ENCODE measurements at regions not wholly inside any gene's neighbourhood (a gene's known extent, or its start where the extent isn't known, plus 50 kb on each side); places are given as distances from the start of the nearest gene placed in this dataset.
A peak's percentile ranks its signal among the peaks of the same experiment; 100 is the strongest.

DNA sequence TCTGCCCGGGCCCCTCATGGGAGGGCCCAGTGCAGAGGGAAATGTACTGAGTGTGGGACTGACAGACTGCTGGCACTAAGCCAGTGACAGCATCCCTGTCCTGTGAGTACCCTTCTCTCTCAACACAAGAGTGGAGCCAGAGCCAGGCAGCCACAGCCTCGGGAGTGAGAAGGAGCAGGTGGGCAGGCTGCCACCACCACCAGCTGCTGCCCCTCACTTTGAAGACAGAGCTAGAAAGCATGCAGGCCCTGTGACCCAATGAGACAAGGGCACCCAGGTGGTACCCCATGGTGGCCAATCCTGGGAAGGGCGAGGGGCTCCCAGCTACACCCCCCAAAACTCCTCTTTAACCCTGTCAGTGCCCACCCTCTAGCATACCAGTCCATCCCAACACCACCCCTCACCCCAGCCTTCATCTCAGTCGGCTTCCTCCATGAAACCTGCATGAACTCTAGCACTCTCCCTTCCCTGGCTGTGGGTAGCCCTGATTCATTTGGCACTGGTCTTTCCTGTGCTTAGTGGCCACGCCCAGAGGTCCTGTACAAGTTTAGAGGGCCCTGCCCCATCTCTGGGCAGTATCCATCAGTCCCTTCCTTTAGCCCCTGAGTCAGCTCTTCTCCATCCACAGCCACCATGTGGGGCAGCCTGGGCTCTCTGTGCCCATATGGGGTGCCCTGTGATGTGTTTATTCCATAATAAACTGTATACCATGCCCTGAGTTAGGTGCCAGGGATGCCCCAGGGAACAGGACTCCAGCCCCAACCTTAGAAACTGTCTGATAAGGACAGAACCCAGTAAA is 207.0 kb upstream of the ZMIZ1 start:
- peak in 1 of 2 experiments; percentile 26 for DNase-seq
- no peaks in the 10 kb centered on the region for H3K9me2 ChIP-seq (ENCODE audit: insufficient read depth)
- H3K27me3 ChIP-seq (ENCODE audit: insufficient read depth, low read depth): no peaks in the 10 kb centered on the region
- ChIA-PET CTCF (no interaction called here), POLR2A (ENCODE audit: unreplicated experiment) (no interaction called here)
- no peaks in the 10 kb centered on the region for H3F3A ChIP-seq (ENCODE audit: insufficient read depth, low read depth)
- H3K4me2 ChIP-seq: 0 out of 2 replicates have a peak overlapping the region, but pooled peaks have one; percentile 14
- H2AFZ ChIP-seq: no peak overlapping the region
- intact Hi-C loops (cut with micrococcal nuclease; ENCODE audit: unreplicated experiment): loop anchor here (10.0 kb wide), 1 partner anchor 203 kb away; the partner anchor contains the start of gene ZMIZ1
- H3K4me3 ChIP-seq: no peak overlapping the region
- H3K27ac ChIP-seq: no peak overlapping the region
- H3K79me2 ChIP-seq (ENCODE audit: low read depth): no peaks in the 10 kb centered on the region
- no peaks in the 10 kb centered on the region for H3K36me3 ChIP-seq (ENCODE audit: low read depth)
- BruUV-seq (replicated peaks): no TSS peak
- H3K4me1 ChIP-seq (replicated peaks; ENCODE audit: insufficient read depth): peaks cover 11% of the 10 kb centered on the region
- no peaks in the 10 kb centered on the region for H3K9me3 ChIP-seq (ENCODE audit: insufficient read depth, low read depth)
- H4K20me1 ChIP-seq (ENCODE audit: insufficient read depth): no peaks in the 10 kb centered on the region
- TF ChIP-seq EZH2 (IDR thresholded peaks at IDR 0.05; ENCODE audit: low read depth): no peak
- TF ChIP-seq CTCF (conservative IDR thresholded peaks at IDR 0.05): no peak

DNA sequence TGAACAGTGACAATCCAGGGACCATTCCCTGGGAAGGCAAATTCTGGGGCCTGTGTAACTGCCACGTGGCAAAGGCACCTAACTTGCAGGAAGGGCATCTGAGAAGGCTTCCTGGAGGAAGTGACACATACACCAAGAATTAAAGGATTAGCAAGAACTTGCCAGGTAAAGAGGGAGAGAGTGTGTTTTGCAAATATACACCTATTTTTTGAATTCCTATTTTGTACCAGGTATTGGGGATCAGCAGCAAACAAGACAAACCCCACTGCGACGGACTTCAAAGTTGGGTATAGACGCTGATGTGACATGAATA is 206.5 kb upstream of the ZMIZ1 start:
- intact Hi-C loops (cut with micrococcal nuclease; ENCODE audit: unreplicated experiment): loop anchor here (10.0 kb wide), 1 partner anchor 203 kb away; the partner anchor contains the start of gene ZMIZ1
- peaks cover 11% of the 10 kb centered on the region for H3K4me1 ChIP-seq (replicated peaks; ENCODE audit: insufficient read depth)
- H3K9me3 ChIP-seq (ENCODE audit: insufficient read depth, low read depth): no peaks in the 10 kb centered on the region
- BruUV-seq (replicated peaks): no TSS peak
- no peaks in the 10 kb centered on the region for H3K9me2 ChIP-seq (ENCODE audit: insufficient read depth)
- no peak overlapping the region for H2AFZ ChIP-seq
- H3K79me2 ChIP-seq (ENCODE audit: low read depth): no peaks in the 10 kb centered on the region
- DNase-seq: peak in 1 of 2 experiments; percentile 52
- ChIA-PET CTCF (no interaction called here), POLR2A (ENCODE audit: unreplicated experiment) (no interaction called here)
- no peaks in the 10 kb centered on the region for H3K36me3 ChIP-seq (ENCODE audit: low read depth)
- TF ChIP-seq CTCF (conservative IDR thresholded peaks at IDR 0.05): no peak
- TF ChIP-seq EZH2 (IDR thresholded peaks at IDR 0.05; ENCODE audit: low read depth): no peak
- H3K4me2 ChIP-seq: 0 out of 2 replicates have a peak overlapping the region, but pooled peaks have one; percentile 14
- no peak overlapping the region for H3K27ac ChIP-seq
- no peaks in the 10 kb centered on the region for H3K27me3 ChIP-seq (ENCODE audit: insufficient read depth, low read depth)
- H3F3A ChIP-seq (ENCODE audit: insufficient read depth, low read depth): no peaks in the 10 kb centered on the region
- no peak overlapping the region for H3K4me3 ChIP-seq
- H4K20me1 ChIP-seq (ENCODE audit: insufficient read depth): no peaks in the 10 kb centered on the region

DNA sequence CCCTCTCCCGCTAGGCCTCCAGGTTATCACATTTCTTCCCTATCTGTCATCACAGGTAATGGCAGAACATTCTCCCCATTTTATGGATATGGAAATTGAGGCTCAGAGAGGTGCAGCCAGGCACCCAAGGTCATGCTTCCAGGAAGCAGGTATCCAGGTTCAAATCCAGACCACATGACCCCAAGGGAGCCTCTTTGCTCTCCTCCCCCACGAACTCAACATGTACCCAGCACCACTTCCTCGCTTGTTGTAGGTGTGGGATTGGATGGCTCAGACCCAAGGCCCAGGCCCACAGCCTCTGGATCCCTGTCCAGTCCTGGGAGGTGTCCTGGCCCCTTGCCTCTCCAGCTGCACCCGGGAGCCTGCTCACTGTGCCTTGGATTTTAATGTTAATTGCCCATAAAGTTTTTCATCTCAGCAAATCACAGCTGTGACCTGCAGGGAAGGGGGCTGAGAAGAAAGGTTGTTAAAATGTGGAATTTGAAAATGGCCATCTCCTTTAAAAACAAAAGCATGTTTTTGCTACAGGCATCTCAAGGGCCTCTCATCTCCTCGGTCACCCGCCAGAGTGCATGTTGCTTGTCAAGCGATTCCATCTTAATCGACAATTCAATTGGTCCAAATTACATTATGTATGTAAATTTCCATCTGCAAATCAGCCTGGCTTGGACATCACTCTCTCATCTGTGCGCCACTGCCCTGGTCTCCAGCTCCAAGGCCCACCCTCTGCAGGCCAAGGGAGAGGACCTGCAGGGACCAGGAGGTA is 205.4 kb upstream of the ZMIZ1 start:
- Histone ChIP-seq H2AFZ (no peak overlapping the region), H3K4me3 (no peak overlapping the region), H3K27ac (no peak overlapping the region), H4K20me1 (ENCODE audit: insufficient read depth) (no peaks in the 10 kb centered on the region), H3K4me2 (no peak overlapping the region), H3K36me3 (ENCODE audit: low read depth) (no peaks in the 10 kb centered on the region), H3K4me1 (replicated peaks; ENCODE audit: insufficient read depth) (peaks cover 11% of the 10 kb centered on the region), H3F3A (ENCODE audit: insufficient read depth, low read depth) (no peaks in the 10 kb centered on the region), H3K79me2 (ENCODE audit: low read depth) (no peaks in the 10 kb centered on the region), H3K9me2 (ENCODE audit: insufficient read depth) (no peaks in the 10 kb centered on the region), H3K9me3 (ENCODE audit: insufficient read depth, low read depth) (no peaks in the 10 kb centered on the region), H3K27me3 (ENCODE audit: insufficient read depth, low read depth) (no peaks in the 10 kb centered on the region)
- no peak for TF ChIP-seq CTCF (conservative IDR thresholded peaks at IDR 0.05)
- ChIA-PET CTCF (no interaction called here), POLR2A (ENCODE audit: unreplicated experiment) (no interaction called here)
- intact Hi-C loops (cut with micrococcal nuclease; ENCODE audit: unreplicated experiment): loop anchor here (10.0 kb wide), 1 partner anchor 201 kb away; the partner anchor contains the start of gene ZMIZ1
- no peak for DNase-seq
- BruUV-seq (replicated peaks): no TSS peak

All from PC-9 (cell line).